Stomach (tissue), 8 donors: ENCODE measurements at regions not wholly inside any gene's neighbourhood (a gene's known extent, or its start where the extent isn't known, plus 50 kb on each side); places are given as distances from the start of the nearest gene placed in this dataset.

Experiments used
- DNase-seq, 2 donors: peaks; one replicate each; pipeline versions ENCODE4 v3.0.0 to v3.0.0-alpha.2; 2013 to 2019
- H3K27ac ChIP-seq, 5 donors: fragments of 200-600 bp in 4 of 5; sonication (generic) in 4 of 5; one replicate each; pipeline ENCODE4 v1.5.1; 2013 to 2019; ENCODE audit warnings: mild to moderate bottlenecking in 1 of 5, moderate library complexity in 1 of 5
- H3K27me3 ChIP-seq, 3 donors: fragments of 200-600 bp; sonication (generic); one replicate each; pipeline ENCODE4 v1.5.1; 2017 to 2019; ENCODE audit warnings: mixed run types in 1 of 3
- H3K36me3 ChIP-seq, 4 donors: fragments of 200-600 bp; sonication (generic); 1 replicate in 3 of 4; 2 replicates in 1 of 4; pipeline ENCODE4 v1.5.1; 2016 to 2019
- H3K4me1 ChIP-seq, 4 donors: fragments of 200-600 bp; sonication (generic); one replicate each; pipeline ENCODE4 v1.5.1; 2016 to 2019
- H3K4me3 ChIP-seq, 4 donors: fragments of 200-600 bp; sonication (generic) in 3 of 4; one replicate each; pipeline ENCODE4 v1.5.1; 2016 to 2019; ENCODE audit warnings: mild to moderate bottlenecking in 1 of 4
- H3K9me3 ChIP-seq, 4 donors: fragments of 200-600 bp; sonication (generic); one replicate each; pipeline ENCODE4 v1.5.1; 2016 to 2019
- CTCF ChIP-seq, 7 experiments: fragments of 450-650 bp in 4 of 7; fragments of 200-600 bp in 3 of 7; sonication (generic) in 3 of 7; IDR thresholded peaks; one replicate each; pipeline ENCODE4 v1.5.1; 2016 to 2019; ENCODE audit warnings: antibody characterized with exemption in 7 of 7, control low read depth in 2 of 7, mild to moderate bottlenecking in 1 of 7
- EP300 ChIP-seq: sonication (generic); formaldehyde crosslinking; IDR thresholded peaks from one replicate; pipeline ENCODE4 v1.6.1; 2017; ENCODE audit warnings: antibody characterized with exemption
- POLR2A ChIP-seq, 4 donors: fragments of 450-650 bp; IDR thresholded peaks; one replicate each; pipeline ENCODE4 v1.6.1; 2016; ENCODE audit warnings: antibody characterized with exemption in 4 of 4, control low read depth in 2 of 4, mild to moderate bottlenecking in 1 of 4, moderate library complexity in 1 of 4
- POLR2AphosphoS5 ChIP-seq, 3 donors: sonication (generic); formaldehyde crosslinking; IDR thresholded peaks; one replicate each; pipeline ENCODE4 v1.6.1; 2016; ENCODE audit warnings: antibody characterized with exemption in 3 of 3
- WGBS, 5 donors: extraction: QIAGEN DNeasy Blood & Tissue Kit in 3 of 5; methylation state at CpG; one replicate each; pipeline versions ENCODE4 v1.1.5 to v1.1.7; 2013 to 2018; 5-methylcytosine and 5-hydroxymethylcytosine counted together
- intact Hi-C: fragments of 100-400 bp; cut with DNase I; formaldehyde crosslinking; loops from one replicate; pipeline ENCODE4 v1.15.1; 2023; ENCODE audit warnings: low total_unique reads
- donor health status: healthy with polysubstance abuse.
- donor health status: Bipolar disorder and iron deficiency.
- donor health status: healthy.

- intact Hi-C loops = no loop called here
- TF ChIP-seq POLR2A (IDR thresholded peaks at IDR 0.05) (no peak), CTCF (IDR thresholded peaks at IDR 0.05) (no peak), POLR2AphosphoS5 (IDR thresholded peaks at IDR 0.05) (no peak), EP300 (no peak)
- Histone ChIP-seq H3K36me3 (no peaks in the 10 kb centered on the region), H3K4me3 (no peak overlapping the region), H3K4me1 (no peaks in the 10 kb centered on the region), H3K27ac (no peak overlapping the region), H3K9me3 (peaks cover 0 to 6% (median 0%) of the 10 kb centered on the region in 4 donors), H3K27me3 (no peaks in the 10 kb centered on the region)
- DNase-seq = no peak
- WGBS, 5 donors = 31 to 44% (median 38%) methylated on average over 10 of the region's 10 CpGs
Measured at GRCh38 chr14:98512501-98513251, 759.3 kb downstream of the BCL11B start.

GRCh38 chr14:98513558-98513957, 758.4 kb downstream of the BCL11B start:
- intact Hi-C loops = no loop called here
- WGBS, 5 donors = 75 to 87% (median 78%) methylated on average over 3 of the region's 3 CpGs

GRCh38 chr14:98514016-98514415, 758.0 kb downstream of the BCL11B start:
- DNase-seq = no peak
- Histone ChIP-seq H3K9me3 (no peaks in the 10 kb centered on the region), H3K4me1 (no peaks in the 10 kb centered on the region), H3K27me3 (no peaks in the 10 kb centered on the region), H3K27ac (no peak overlapping the region), H3K4me3 (no peak overlapping the region), H3K36me3 (no peaks in the 10 kb centered on the region)
- intact Hi-C loops = no loop called here
- no peak for TF ChIP-seq POLR2A (IDR thresholded peaks at IDR 0.05)
- no peak for TF ChIP-seq POLR2AphosphoS5 (IDR thresholded peaks at IDR 0.05)
- no peak for TF ChIP-seq EP300
- no peak for TF ChIP-seq CTCF (IDR thresholded peaks at IDR 0.05)

More at GRCh38 chr14:98513558-98513957, 758.4 kb downstream of the BCL11B start:
- H3K4me1 ChIP-seq = no peaks in the 10 kb centered on the region
- TF ChIP-seq POLR2AphosphoS5 (IDR thresholded peaks at IDR 0.05) = no peak
- H3K9me3 ChIP-seq = no peaks in the 10 kb centered on the region
- DNase-seq = no peak
- H3K36me3 ChIP-seq = no peaks in the 10 kb centered on the region
- no peaks in the 10 kb centered on the region for H3K27me3 ChIP-seq
- H3K27ac ChIP-seq = no peak overlapping the region
- H3K4me3 ChIP-seq = no peak overlapping the region

GRCh38 chr14:98536256-98536655, 735.7 kb downstream of the BCL11B start:
- TF ChIP-seq CTCF (IDR thresholded peaks at IDR 0.05) = no peak
- TF ChIP-seq POLR2AphosphoS5 (IDR thresholded peaks at IDR 0.05) = no peak
- no peak for TF ChIP-seq POLR2A (IDR thresholded peaks at IDR 0.05)
- no peak for TF ChIP-seq EP300
- H3K4me3 ChIP-seq = no peak overlapping the region
- H3K27me3 ChIP-seq = no peaks in the 10 kb centered on the region
- intact Hi-C loops = no loop called here
- H3K4me1 ChIP-seq = no peaks in the 10 kb centered on the region
- no peak overlapping the region for H3K27ac ChIP-seq
- no peak for DNase-seq
- WGBS, 5 donors = 57 to 88% (median 85%) methylated on average over 3 of the region's 3 CpGs
- H3K9me3 ChIP-seq = no peaks in the 10 kb centered on the region
- H3K36me3 ChIP-seq = no peaks in the 10 kb centered on the region

- 40 to 69% (median 58%) methylated on average over 10 of the region's 10 CpGs for WGBS, 5 donors
- H3K27ac ChIP-seq = no peak overlapping the region
- intact Hi-C loops = no loop called here
- TF ChIP-seq EP300 (no peak), POLR2A (IDR thresholded peaks at IDR 0.05) (no peak), POLR2AphosphoS5 (IDR thresholded peaks at IDR 0.05) (no peak), CTCF (IDR thresholded peaks at IDR 0.05) (no peak)
- H3K36me3 ChIP-seq = no peaks in the 10 kb centered on the region
- no peaks in the 10 kb centered on the region for H3K9me3 ChIP-seq
- no peaks in the 10 kb centered on the region for H3K4me1 ChIP-seq
- peaks cover 0 to 3% (median 0%) of the 10 kb centered on the region in 3 donors for H3K27me3 ChIP-seq
- H3K4me3 ChIP-seq = no peak overlapping the region
- DNase-seq = no peak
Measured at GRCh38 chr14:98542316-98542715, 729.7 kb downstream of the BCL11B start.
